K562 (cell line): ENCODE measurements at regions not wholly inside any gene's neighbourhood (a gene's known extent, or its start where the extent isn't known, plus 50 kb on each side); places are given as distances from the start of the nearest gene placed in this dataset.
"Not testable (repeated sequence)": the region's sequence is repeated elsewhere in the genome, so short reads cannot be mapped to it uniquely, and the experiment has no call there.

Experiments
- ATAC-seq: fragments of 200-7000 bp; cut with Tn5 transposase; 3 replicates; pipeline ENCODE4 v1.9.1; 2020; ENCODE audit warnings: moderate library complexity
- BruUV-seq: library from RNA; stranded (reverse); fragments of 400-500 nt; replicated peaks from 2 replicates; lab custom pipeline; 2021; lab: Mats Ljungman, UMichigan
- CTCF ChIA-PET: fragments of 300-600 bp; formaldehyde crosslinking; extraction: SDS; loops from one replicate; lab custom pipeline; 2021; ENCODE audit warnings: low intra/inter-chr PET ratio; lab: Yijun Ruan, JAX
- POLR2A ChIA-PET: fragments of 300-600, 350-650 bp; sonication (Branson Sonifier 250); formaldehyde crosslinking; extraction: SDS; loops from one replicate; lab custom pipeline; 2021; ENCODE audit warnings: antibody characterized with exemption, inconsistent platforms; lab: Yijun Ruan, JAX
- DNase-seq, 4 experiments: peaks; one replicate each; pipeline versions ENCODE4 v3.0.0 to v3.0.0-alpha.2; 2011 to 2018; ENCODE audit warnings: low spot score in 3 of 4, mixed read lengths in 3 of 4; ENCODE audit errors: extremely low read depth in 1 of 4
- FAIRE-seq: peaks from 2 replicates; lab custom pipeline; 2011; peaks lifted over from hg19 to GRCh38; lab: Jason Lieb, UNC
- H2AFZ ChIP-seq: 2 replicates; pipeline ENCODE4 v1.6.0; 2011; ENCODE audit warnings: low read depth, low read length, control low read depth, inconsistent platforms
- H3K27ac ChIP-seq: fragments of 200-600 bp; 3 replicates; pipeline ENCODE4 v1.8.0; 2011; ENCODE audit warnings: low read depth, mild to moderate bottlenecking, control low read depth, inconsistent platforms, low read length, moderate library complexity, mixed read lengths; ENCODE audit errors: extremely low read depth
- H3K27me3 ChIP-seq, 2 experiments: fragments of 300-600 bp in 1 of 2; 2 replicates in 1 of 2; 3 replicates in 1 of 2; pipeline versions ENCODE4 v1.6.0 to v1.8.0; 2011; ENCODE audit warnings: inconsistent platforms in 2 of 2, low read length in 2 of 2, mild to moderate bottlenecking in 1 of 2, mixed read lengths in 1 of 2, moderate library complexity in 1 of 2; ENCODE audit not compliant: control insufficient read depth in 2 of 2, insufficient read depth in 2 of 2
- H3K36me3 ChIP-seq: fragments of 300-600 bp; 3 replicates; pipeline ENCODE4 v1.8.0; 2011; ENCODE audit warnings: mild to moderate bottlenecking, low read length, inconsistent platforms; ENCODE audit not compliant: control insufficient read depth, insufficient read depth
- H3K4me1 ChIP-seq, 2 experiments: fragments of 200-600 bp in 1 of 2; replicated peaks in 1 of 2; 2 replicates in 1 of 2; 3 replicates in 1 of 2; pipeline versions ENCODE4 v1.5.1 to v1.8.0; 2011; ENCODE audit warnings: inconsistent platforms in 2 of 2, low read length in 2 of 2, mild to moderate bottlenecking in 1 of 2, mixed read lengths in 1 of 2, moderate library complexity in 1 of 2; ENCODE audit not compliant: control insufficient read depth in 2 of 2, insufficient read depth in 2 of 2
- H3K4me2 ChIP-seq: 2 replicates; pipeline ENCODE4 v1.6.1; 2011; ENCODE audit warnings: low read length, control low read depth, inconsistent platforms, mixed read lengths; ENCODE audit not compliant: insufficient read depth
- H3K4me3 ChIP-seq: fragments of 200-600 bp; sonication (generic), shearing (Covaris generic); 2 replicates; pipeline ENCODE4 v1.5.1; 2016; ENCODE audit warnings: control low read depth, inconsistent platforms
- H3K79me2 ChIP-seq: fragments of 200-600 bp; 3 replicates; pipeline ENCODE4 v1.8.0; 2011; ENCODE audit warnings: low read length, inconsistent platforms; ENCODE audit not compliant: control insufficient read depth, insufficient read depth
- H3K9ac ChIP-seq, 2 experiments: 2 replicates each; pipeline versions ENCODE4 v1.6.0 to v1.6.1; 2011; ENCODE audit warnings: low read depth in 2 of 2, low read length in 2 of 2, control low read depth in 1 of 2, inconsistent platforms in 1 of 2, mild to moderate bottlenecking in 1 of 2, mixed read lengths in 1 of 2; ENCODE audit not compliant: insufficient read depth in 1 of 2
- H3K9me1 ChIP-seq: one replicate; pipeline ENCODE4 v1.6.0; 2011; ENCODE audit warnings: inconsistent platforms, mild to moderate bottlenecking, low read length, moderate library complexity; ENCODE audit not compliant: control insufficient read depth, insufficient read depth
- H3K9me3 ChIP-seq: replicated peaks from 2 replicates; pipeline ENCODE4 v1.5.1; 2011; ENCODE audit warnings: low read depth, low read length, inconsistent platforms; ENCODE audit not compliant: control insufficient read depth, insufficient read depth
- H4K20me1 ChIP-seq: replicated peaks from 2 replicates; pipeline ENCODE4 v1.6.1; 2011; ENCODE audit warnings: low read length, inconsistent platforms, mixed read lengths; ENCODE audit not compliant: control insufficient read depth, insufficient read depth
- CEBPB ChIP-seq: fragments of 450-650 bp; IDR thresholded peaks from 2 replicates; pipeline ENCODE4 v1.6.1; 2016; ENCODE audit warnings: missing genetic modification characterization, missing compliant biosample characterization
- CREM ChIP-seq: IDR thresholded peaks from 2 replicates; pipeline ENCODE4 v1.6.1; 2014; ENCODE audit warnings: antibody characterized with exemption, low read depth
- EWSR1 ChIP-seq: fragments of 450-650 bp; IDR thresholded peaks from 2 replicates; pipeline ENCODE4 v1.6.1; 2018; ENCODE audit warnings: borderline replicate concordance, mild to moderate bottlenecking, low read depth, moderate library complexity; ENCODE audit not compliant: partially characterized antibody
- WGBS: fragments of 100-300 bp; shearing (Covaris generic); methylation state at CpG from one replicate; pipeline ENCODE4 v1.1.6; 2016; ENCODE audit warnings: low coverage, mixed read lengths; ENCODE audit not compliant: insufficient coverage; ENCODE audit errors: missing lambda C conversion rate; 5-methylcytosine and 5-hydroxymethylcytosine counted together
- in situ Hi-C: fragments of 300-500 bp; cut with MboI; formaldehyde crosslinking; loops from 4 replicates; pipeline ENCODE4 v1.15.0; 2018; ENCODE audit warnings: inconsistent platforms, mixed read lengths
- intact Hi-C: fragments of 100-400 bp; cut with micrococcal nuclease; formaldehyde crosslinking; loops from 2 replicates; pipeline ENCODE4 v1.14.2; 2022

DNA sequence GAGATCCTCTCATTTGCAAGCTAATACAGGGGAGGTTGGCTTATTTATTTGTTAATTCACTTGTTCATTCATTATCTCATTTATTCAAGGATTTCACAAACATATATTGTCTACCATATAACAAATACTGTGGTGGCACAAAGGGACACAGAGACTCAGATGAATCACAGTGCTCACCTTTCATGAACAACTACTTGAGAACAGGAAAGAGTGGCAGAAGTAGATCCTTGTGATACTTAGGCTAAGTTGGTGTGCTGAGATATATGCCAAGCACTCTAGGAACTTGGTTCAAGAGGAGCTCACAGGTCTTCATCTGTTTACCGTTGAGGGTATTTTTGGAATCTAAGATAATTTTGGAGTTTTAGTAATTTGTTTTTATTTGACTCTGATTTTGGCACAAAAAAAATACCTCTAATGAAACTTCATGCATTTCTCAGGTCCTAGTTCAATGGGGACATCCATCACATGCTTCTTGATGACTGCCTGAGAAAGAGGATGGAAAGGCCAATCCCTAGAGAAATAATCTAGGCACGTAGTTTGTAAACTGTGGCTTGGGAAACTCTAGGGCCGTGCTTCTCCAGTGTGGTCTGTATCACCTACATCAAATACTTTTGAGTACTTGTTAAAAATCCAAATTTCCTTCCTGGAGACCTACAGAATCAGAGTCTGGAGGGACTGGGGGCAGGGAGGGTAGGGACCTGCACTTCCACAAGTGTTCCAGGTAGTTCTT lies 113.3 kb downstream of the OSTF1 start:
- H3K27ac ChIP-seq: no peak overlapping the region
- no peak overlapping the region for H3K9ac ChIP-seq
- POLR2A ChIA-PET: no interaction called here
- no peaks in the 10 kb centered on the region for H3K4me1 ChIP-seq
- CTCF ChIA-PET: interaction anchor here (1.2 kb wide), 1 partner anchor 37 kb away, joined by 6 read pairs; no protein-coding TSS in a partner anchor
- H3K4me3 ChIP-seq: no peak overlapping the region
- no peaks in the 10 kb centered on the region for H3K9me3 ChIP-seq
- H3K36me3 ChIP-seq: no peaks in the 10 kb centered on the region
- no peaks in the 10 kb centered on the region for H3K79me2 ChIP-seq
- FAIRE-seq (no peak), DNase-seq (no peak), ATAC-seq (no peak)
- no peaks in the 10 kb centered on the region for H3K9me1 ChIP-seq
- no peak overlapping the region for H2AFZ ChIP-seq
- WGBS: 0% methylated on average over 3 of the region's 3 CpGs
- H4K20me1 ChIP-seq: no peaks in the 10 kb centered on the region
- no peak overlapping the region for H3K4me2 ChIP-seq
- intact Hi-C loops: loop anchor here (1.0 to 5.0 kb wide), 4 partner anchors 37 to 1101 kb away; no protein-coding TSS in a partner anchor
- TF ChIP-seq EWSR1 (no peak), CEBPB (no peak), CREM (no peak)
- in situ Hi-C loops: no loop called here
- no TSS peak for BruUV-seq
- H3K27me3 ChIP-seq: peaks cover 0 to 3% of the 10 kb centered on the region in 2 experiments; a peak in 3 of 5 replicates

DNA sequence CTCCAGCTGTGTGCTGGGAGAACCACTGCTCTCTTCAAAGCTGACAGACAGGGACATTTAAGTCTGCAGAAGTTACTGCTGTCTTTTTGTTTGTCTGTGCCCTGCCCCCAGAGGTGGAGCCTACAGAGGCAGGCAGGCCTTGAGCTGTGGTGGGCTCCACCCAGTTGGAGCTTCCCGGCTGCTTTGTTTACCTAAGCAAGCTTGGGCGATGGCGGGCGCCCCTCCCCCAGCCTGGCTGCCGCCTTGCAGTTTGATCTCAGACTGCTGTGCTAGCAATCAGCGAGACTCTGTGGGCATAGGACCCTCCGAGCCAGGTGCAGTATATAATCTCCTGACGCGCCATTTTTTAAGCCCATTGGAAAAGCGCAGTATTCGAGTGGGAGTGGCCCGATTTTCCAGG lies 119.7 kb downstream of the OSTF1 start:
- H3K4me2 ChIP-seq, ATAC-seq, CTCF ChIA-PET, H2AFZ ChIP-seq, BruUV-seq, H3K9ac ChIP-seq, DNase-seq, H3K9me3 ChIP-seq, H3K27ac ChIP-seq, FAIRE-seq, H3K27me3 ChIP-seq, H3K79me2 ChIP-seq, H3K9me1 ChIP-seq, H3K4me1 ChIP-seq, H3K36me3 ChIP-seq, in situ Hi-C loops, H4K20me1 ChIP-seq, H3K4me3 ChIP-seq, POLR2A ChIA-PET, intact Hi-C loops: not testable (repeated sequence)
- WGBS: 0% methylated on average over 1 of the region's 12 CpGs
